ENCODE measurements at regions not wholly inside any gene's neighbourhood (a gene's known extent, or its start where the extent isn't known, plus 50 kb on each side); places are given as distances from the start of the nearest gene placed in this dataset.

GRCh38 chr7:50952120-50952519, 169.4 kb upstream of the GRB10 start:
- ATAC-seq, result no peak
- FAIRE-seq, result no peak
- ChIA-PET CTCF (interaction anchor here (1.0 kb wide), 1 partner anchor 115 kb away, joined by 3 read pairs; no protein-coding TSS in a partner anchor), POLR2A (no interaction called here)
- no peak for DNase-seq (ENCODE audit: low read depth in 1 of 2, low spot score in 1 of 2)
- no peak overlapping the region for H3K27ac ChIP-seq
- peaks cover 13% of the 10 kb centered on the region for H3K9me3 ChIP-seq
- 70% methylated on average over 1 of the region's 1 CpG for WGBS (ENCODE audit: missing lambda C conversion rate)
- no peak overlapping the region for H3K4me2 ChIP-seq
- no peak overlapping the region for H3K4me3 ChIP-seq
- peaks cover 8% of the 10 kb centered on the region; the same call in 2 of the 3 replicates for H3K4me1 ChIP-seq
- TF ChIP-seq NFE2L2 (conservative IDR thresholded peaks at IDR 0.05; ENCODE audit: low read length) (no peak), ZSCAN20 (CRISPR knock-in tag; IDR thresholded peaks at IDR 0.05) (no peak), MYC (IDR thresholded peaks at IDR 0.05; ENCODE audit: borderline replicate concordance, low read length) (no peak), ESRRA (IDR thresholded peaks at IDR 0.05; ENCODE audit: borderline replicate concordance, low read length) (no peak), USF2 (IDR thresholded peaks at IDR 0.05) (no peak), EHF (CRISPR knock-in tag; IDR thresholded peaks at IDR 0.05) (no peak), HOXB13 (CRISPR knock-in tag; IDR thresholded peaks at IDR 0.05; ENCODE audit: low read depth) (no peak), HEYL (CRISPR knock-in tag; IDR thresholded peaks at IDR 0.05) (no peak), CEBPB (IDR thresholded peaks at IDR 0.05) (no peak), GATA3 (IDR thresholded peaks at IDR 0.05; ENCODE audit: borderline replicate concordance) (no peak), FOSL2 (IDR thresholded peaks at IDR 0.05) (no peak), FOSL2 (CRISPR knock-in tag; IDR thresholded peaks at IDR 0.05) (no peak), MAX (IDR thresholded peaks at IDR 0.05) (no peak), ATOH8 (CRISPR knock-in tag; IDR thresholded peaks at IDR 0.05; ENCODE audit: low read depth) (no peak), TFCP2L1 (CRISPR knock-in tag; IDR thresholded peaks at IDR 0.05) (no peak), HES2 (IDR thresholded peaks at IDR 0.05) (no peak), FOSB (CRISPR knock-in tag; IDR thresholded peaks at IDR 0.05) (no peak), MAFK (IDR thresholded peaks at IDR 0.05; ENCODE audit: partially characterized antibody) (no peak)

GRCh38 chr7:50943482-50943881, 160.8 kb upstream of the GRB10 start:
- FAIRE-seq (no peak), DNase-seq (ENCODE audit: low read depth in 1 of 2, low spot score in 1 of 2) (no peak), ATAC-seq (no peak)
- WGBS (ENCODE audit: missing lambda C conversion rate), result 95% methylated on average over 2 of the region's 2 CpGs
- H3K4me2 ChIP-seq, result no peak overlapping the region
- no peaks in the 10 kb centered on the region for H3K4me1 ChIP-seq
- CTCF ChIA-PET, result no interaction called here
- POLR2A ChIA-PET, result no interaction called here
- peaks cover 5% of the 10 kb centered on the region; the same call in 1 of the 3 replicates for H3K9me3 ChIP-seq
- no peak for TF ChIP-seq JUNB (IDR thresholded peaks at IDR 0.05)
- no peak overlapping the region for H3K4me3 ChIP-seq
- no peak overlapping the region for H3K27ac ChIP-seq

- 77% methylated on average over 4 of the region's 4 CpGs for WGBS (ENCODE audit: missing lambda C conversion rate)
Observed at GRCh38 chr7:50941525-50941924, 158.8 kb upstream of the GRB10 start.

More at GRCh38 chr7:50941525-50941924, 158.8 kb upstream of the GRB10 start:
- H3K4me2 ChIP-seq, result no peak overlapping the region
- H3K9me3 ChIP-seq, result 0 out of 3 replicates have a peak, but pooled peaks cover 5% of the 10 kb centered on the region
- FAIRE-seq (no peak), DNase-seq (ENCODE audit: low read depth in 1 of 2, low spot score in 1 of 2) (no peak), ATAC-seq (no peak)
- no peak overlapping the region for H3K27ac ChIP-seq
- ChIA-PET CTCF (interaction anchor here (1.4 kb wide), 2 partner anchors 40 to 200 kb away, joined by 4 to 5 read pairs; no protein-coding TSS in a partner anchor), POLR2A (no interaction called here)
- TF ChIP-seq POLR2AphosphoS2 (conservative IDR thresholded peaks at IDR 0.05; ENCODE audit: low read length) (no peak), PBX3 (IDR thresholded peaks at IDR 0.05) (no peak), CBX2 (IDR thresholded peaks at IDR 0.05; ENCODE audit: borderline replicate concordance, low read depth) (no peak), ATOH8 (CRISPR knock-in tag; IDR thresholded peaks at IDR 0.05; ENCODE audit: low read depth) (no peak)
- H3K4me3 ChIP-seq, result no peak overlapping the region
- H3K4me1 ChIP-seq, result no peaks in the 10 kb centered on the region

Data from A549 (cell line).